Hematopoietic multipotent progenitor cell (in vitro differentiated cells): ENCODE measurements at regions not wholly inside any gene's neighbourhood (a gene's known extent, or its start where the extent isn't known, plus 50 kb on each side); places are given as distances from the start of the nearest gene placed in this dataset. TPM values are rescaled to one million over a fixed set of nuclear protein-coding genes. Genes with fewer than 3 reads are reported as not detected.
"Not testable (repeated sequence)": the region's sequence is repeated elsewhere in the genome, so short reads cannot be mapped to it uniquely, and the experiment has no call there.

ENCODE experiments used
- DNase-seq, 3 donors: peaks; one replicate each; pipeline ENCODE4 v3.0.0-alpha.2; 2011 to 2015; ENCODE audit warnings: low read depth in 2 of 3, low spot score in 2 of 3
- small RNA-seq: library from RNA; depleted of rRNA; stranded (forward); fragments of <200 nt; gene quantifications from one replicate; pipeline ENCODE3, GENCODE V24; 2012

DNA sequence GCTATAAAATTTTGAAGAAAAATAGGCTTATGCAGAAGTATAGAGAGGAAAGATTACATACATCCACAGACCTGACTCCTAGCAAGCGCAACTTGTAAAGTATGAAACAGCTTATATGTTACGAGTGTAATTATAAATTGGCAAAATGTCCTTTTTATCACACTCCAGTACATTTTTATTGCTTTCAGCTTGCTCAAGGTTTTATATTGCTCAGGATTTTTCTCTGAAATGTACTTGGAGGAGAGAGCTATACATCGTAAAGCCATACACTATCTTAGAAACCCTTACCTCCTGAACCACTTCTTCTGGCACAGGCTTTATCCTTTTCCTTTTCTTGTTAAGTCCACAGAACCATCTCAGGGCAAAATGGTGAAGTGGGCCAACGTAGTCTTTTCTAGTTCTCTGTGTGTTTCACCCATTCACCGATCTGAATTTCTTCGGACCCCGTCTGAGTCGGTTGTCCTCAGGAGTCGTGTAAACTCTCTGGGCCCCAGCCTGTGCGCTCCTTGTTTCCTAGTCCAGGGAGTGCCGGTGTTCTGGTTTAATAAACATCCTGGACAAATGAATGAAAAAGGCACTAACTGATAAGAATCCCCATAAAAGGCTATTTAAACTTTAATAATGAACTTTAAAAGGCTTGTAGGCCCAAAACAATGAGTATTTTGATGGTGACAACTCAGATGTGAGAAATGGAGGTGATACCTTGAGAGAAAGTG lies 150.2 kb upstream of the SPATA31A3 start:
- not testable (repeated sequence) for DNase-seq

GRCh38 chr9:67136376-67136775 lies 144.0 kb upstream of the SPATA31A3 start:
- DNase-seq, result not testable (repeated sequence)

GRCh38 chr9:67133124-67133523 lies 140.8 kb upstream of the SPATA31A3 start:
- not testable (repeated sequence) for DNase-seq

DNA sequence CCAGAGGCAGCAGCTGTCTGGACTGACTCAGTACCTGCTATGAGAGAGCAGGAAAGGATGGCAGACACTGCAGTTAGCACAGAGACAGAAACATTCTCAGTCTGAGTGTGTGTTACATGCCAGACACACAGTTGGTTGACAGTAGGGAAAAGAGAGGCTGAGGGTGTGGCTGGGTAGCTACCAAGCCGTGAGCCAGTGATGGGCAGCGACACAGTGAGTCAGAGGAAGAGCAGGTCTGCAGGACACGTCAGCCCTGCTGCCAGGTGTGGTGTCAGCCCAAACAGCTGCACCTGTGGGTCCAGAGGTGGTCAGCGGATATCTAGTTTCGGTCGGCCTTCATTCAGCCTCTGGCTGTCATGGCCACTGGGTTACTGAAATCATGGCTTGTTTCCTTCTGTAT lies 124.4 kb upstream of the SPATA31A3 start:
- DNase-seq, result not testable (repeated sequence)

GRCh38 chr9:67112148-67112547 lies 119.8 kb upstream of the SPATA31A3 start:
- DNase-seq, result not testable (repeated sequence)

GRCh38 chr9:67111733-67112132 lies 119.4 kb upstream of the SPATA31A3 start:
- not testable (repeated sequence) for DNase-seq

DNA sequence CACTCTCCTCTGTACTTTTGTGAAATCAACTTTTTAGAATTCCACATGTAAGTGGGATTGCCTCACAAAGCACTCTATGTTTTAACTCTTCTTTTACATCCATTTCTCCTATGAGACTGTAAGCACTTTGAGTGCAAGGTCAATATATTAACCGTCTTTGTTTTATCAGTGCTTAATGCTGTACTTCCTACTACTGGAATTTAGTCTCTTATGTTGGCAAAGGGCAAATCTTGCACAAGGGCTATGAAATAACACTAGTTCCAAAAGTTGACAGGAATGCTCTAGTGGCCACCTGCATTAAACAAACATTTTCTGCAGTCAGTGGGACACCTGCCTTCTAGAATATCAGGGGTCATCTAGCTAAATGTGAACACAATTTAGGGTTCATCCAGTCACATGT lies 117.5 kb upstream of the SPATA31A3 start:
- DNase-seq, result not testable (repeated sequence)

DNA sequence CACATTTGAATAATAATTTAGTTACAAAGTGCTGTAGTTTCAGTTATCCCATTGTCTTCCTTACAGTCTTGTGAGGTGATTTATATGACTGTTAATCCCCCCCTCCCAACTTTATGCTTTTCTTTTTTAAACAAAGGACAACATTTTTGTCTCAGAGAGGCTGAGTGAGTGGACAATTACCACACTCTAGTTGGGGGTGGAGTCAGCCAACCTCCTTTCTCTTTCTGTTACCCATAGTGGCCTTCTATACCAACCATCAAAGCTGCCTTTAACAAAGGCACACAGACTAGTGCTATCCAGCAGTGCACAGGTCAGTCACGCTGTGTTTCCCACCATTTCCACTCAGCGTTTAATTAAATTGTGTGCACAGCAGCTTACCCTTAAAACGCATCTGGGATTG lies 114.3 kb upstream of the SPATA31A3 start:
- not testable (repeated sequence) for DNase-seq

DNA sequence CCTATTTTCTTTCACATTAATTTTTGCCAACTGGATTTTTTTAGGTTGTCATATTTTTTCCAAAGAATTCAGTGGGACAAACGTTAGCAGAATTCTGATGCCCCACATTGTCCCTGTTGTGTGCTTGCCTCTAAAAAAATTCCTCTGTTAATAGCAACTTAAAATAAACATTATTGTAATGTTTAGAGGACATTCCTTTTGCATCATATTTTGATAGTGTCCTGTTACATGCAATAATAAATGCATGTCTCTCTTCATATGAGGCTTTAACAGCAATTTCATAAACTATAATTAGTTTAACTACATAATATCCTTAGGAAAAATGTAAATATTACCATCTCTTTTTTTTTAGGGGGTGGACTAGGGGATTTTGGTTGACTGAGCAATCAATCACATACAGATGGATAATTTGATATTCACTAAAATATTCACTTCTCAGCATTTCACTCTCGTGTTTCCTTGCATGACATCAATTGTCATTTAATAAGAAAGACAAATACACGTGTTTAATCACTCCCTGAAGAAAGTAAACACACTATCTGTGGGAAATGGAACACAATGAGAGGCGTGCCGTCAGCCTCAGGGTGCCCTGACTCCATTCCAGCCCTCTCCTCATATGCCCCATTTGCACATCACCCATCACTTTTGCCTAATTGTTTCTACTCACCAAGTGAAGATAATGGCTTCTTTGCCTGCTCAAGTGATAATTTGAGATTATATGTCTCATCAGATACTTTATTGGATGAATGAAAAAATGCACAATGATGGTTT lies 110.3 kb upstream of the SPATA31A3 start:
- DNase-seq, result not testable (repeated sequence)

DNA sequence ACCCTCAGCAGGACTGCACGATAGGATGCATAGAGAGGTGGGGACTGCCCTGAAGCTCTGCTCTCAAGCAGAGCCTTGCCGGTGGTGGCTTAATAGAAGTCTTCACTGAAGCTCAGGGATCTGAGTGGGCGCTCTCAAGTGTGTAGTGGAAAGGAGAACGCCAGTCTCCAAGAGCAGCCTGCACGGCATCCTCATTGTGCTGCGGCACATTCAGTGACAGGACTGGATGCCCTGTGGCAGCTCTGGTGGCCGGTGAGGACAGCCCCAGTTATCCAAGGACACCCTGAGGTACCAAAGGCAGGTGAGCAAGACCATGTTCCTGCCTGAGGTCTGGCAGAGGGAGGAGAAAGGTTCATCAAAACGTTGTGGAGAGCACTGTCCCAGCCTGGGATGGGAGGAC lies 98.8 kb upstream of the SPATA31A3 start:
- not testable (repeated sequence) for DNase-seq

- DNase-seq, result not testable (repeated sequence)
Observed at GRCh38 chr9:67086862-67087261, 94.5 kb upstream of the SPATA31A3 start.

- DNase-seq, result not testable (repeated sequence)
Observed at GRCh38 chr9:67066140-67066539, 73.8 kb upstream of the SPATA31A3 start.

DNA sequence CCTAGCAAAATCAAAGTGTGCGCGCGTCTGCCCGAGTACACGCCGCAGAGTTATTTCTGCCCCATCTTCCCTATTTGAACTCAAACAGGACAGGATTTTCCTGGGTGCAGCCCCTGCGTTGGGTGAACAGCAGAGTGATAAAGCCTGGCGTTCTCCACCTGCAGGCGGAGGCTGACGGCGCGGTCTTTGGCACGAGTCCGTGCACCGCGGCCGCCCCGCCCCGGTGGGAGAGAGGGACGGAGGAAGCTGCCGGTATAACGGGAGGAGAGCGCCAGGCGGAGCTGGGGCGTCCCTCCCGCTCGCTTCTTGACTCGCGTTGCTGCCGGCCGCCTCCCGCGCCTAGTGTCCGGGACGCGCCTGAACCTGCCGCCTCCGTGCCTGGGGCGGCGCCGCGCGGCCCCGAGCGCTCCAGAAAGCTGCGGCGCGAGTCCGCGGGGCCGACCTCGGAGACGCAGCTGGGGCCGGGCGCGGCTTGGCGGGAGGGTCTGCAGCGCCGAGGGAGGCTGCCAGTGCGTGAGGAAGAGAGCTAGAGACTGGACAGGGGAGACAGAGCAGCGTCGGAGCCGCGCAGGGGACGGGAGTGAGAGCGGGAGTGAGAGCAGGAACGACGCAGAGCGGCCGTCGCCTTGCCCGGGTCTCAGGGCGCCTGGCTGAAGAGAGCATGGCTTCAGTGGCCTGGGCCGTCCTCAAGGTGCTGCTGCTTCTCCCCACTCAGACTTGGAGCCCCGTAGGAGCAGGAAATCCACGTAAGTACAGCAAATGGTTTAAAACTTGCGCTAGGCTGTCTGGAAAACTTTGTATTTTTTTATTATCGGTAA lies 66.8 kb upstream of the SPATA31A3 start:
- peak in 2 of 3 donors; percentile 0 to 1 for DNase-seq

Small RNAs in the stretch of these regions (small RNA-seq; reads per million reads assigned to genes)
- gene RN7SL422P, result not detected
